CD14-positive monocyte (primary cell): ENCODE measurements at regions not wholly inside any gene's neighbourhood (a gene's known extent, or its start where the extent isn't known, plus 50 kb on each side); places are given as distances from the start of the nearest gene placed in this dataset.

Source experiments
- DNase-seq, 3 donors: peaks; one replicate each; pipeline ENCODE4 v3.0.0-alpha.2; 2011 to 2022
- H2AFZ ChIP-seq: 2 replicates; pipeline ENCODE4 v1.6.0; 2012; ENCODE audit warnings: mild to moderate bottlenecking, low read depth, low read length, inconsistent platforms; ENCODE audit not compliant: insufficient read depth, poor library complexity, severe bottlenecking
- H3K27ac ChIP-seq, 2 donors: 1 replicate in 1 of 2; 2 replicates in 1 of 2; pipeline ENCODE4 v1.5.1; 2012 to 2013; ENCODE audit warnings: low read length in 2 of 2, control low read depth in 1 of 2, inconsistent platforms in 1 of 2, low read depth in 1 of 2, mild to moderate bottlenecking in 1 of 2
- H3K27me3 ChIP-seq, 2 donors: one replicate each; pipeline versions ENCODE4 v1.6.0 to v1.6.1; 2011 to 2013; ENCODE audit warnings: low read length in 2 of 2; ENCODE audit not compliant: control insufficient read depth in 2 of 2, insufficient read depth in 2 of 2
- H3K36me3 ChIP-seq, 2 donors: replicated peaks in 1 of 2; 1 replicate in 1 of 2; 2 replicates in 1 of 2; pipeline versions ENCODE4 v1.5.1 to v1.6.1; 2012 to 2013; ENCODE audit warnings: low read length in 2 of 2, control low read depth in 1 of 2, inconsistent platforms in 1 of 2, mild to moderate bottlenecking in 1 of 2; ENCODE audit not compliant: insufficient read depth in 2 of 2, control insufficient read depth in 1 of 2
- H3K4me1 ChIP-seq, 2 donors: 1 replicate in 1 of 2; 2 replicates in 1 of 2; pipeline versions ENCODE4 v1.5.1 to v1.6.1; 2012 to 2013; ENCODE audit warnings: low read length in 2 of 2, control low read depth in 1 of 2, inconsistent platforms in 1 of 2, mild to moderate bottlenecking in 1 of 2, moderate library complexity in 1 of 2; ENCODE audit not compliant: insufficient read depth in 2 of 2, control insufficient read depth in 1 of 2
- H3K4me2 ChIP-seq: replicated peaks from 2 replicates; pipeline ENCODE3; 2012; ENCODE audit warnings: low read length, moderate library complexity, mild to moderate bottlenecking; ENCODE audit not compliant: poor library complexity, severe bottlenecking; ENCODE audit errors: extremely low read depth
- H3K4me3 ChIP-seq, 3 experiments: fragments of 200-600 bp in 1 of 3; sonication (generic) in 1 of 3; replicated peaks in 1 of 3; 1 replicate in 2 of 3; 2 replicates in 1 of 3; pipeline ENCODE4 v1.5.1; 2011 to 2013; ENCODE audit warnings: low read length in 3 of 3, mild to moderate bottlenecking in 3 of 3, control low read depth in 2 of 3, low read depth in 2 of 3, inconsistent platforms in 1 of 3, moderate library complexity in 1 of 3
- H3K79me2 ChIP-seq: 2 replicates; pipeline ENCODE4 v1.6.0; 2012; ENCODE audit warnings: mild to moderate bottlenecking, control low read depth, inconsistent platforms, low read length, moderate library complexity; ENCODE audit not compliant: insufficient read depth
- H3K9ac ChIP-seq: 2 replicates; pipeline ENCODE4 v1.6.0; 2017; ENCODE audit warnings: low read length, mild to moderate bottlenecking; ENCODE audit not compliant: insufficient read depth, poor library complexity, severe bottlenecking
- H3K9me3 ChIP-seq, 2 donors: replicated peaks in 1 of 2; 1 replicate in 1 of 2; 2 replicates in 1 of 2; pipeline versions ENCODE4 v1.5.1 to v1.6.1; 2012 to 2013; ENCODE audit warnings: low read length in 2 of 2, control low read depth in 1 of 2; ENCODE audit not compliant: control insufficient read depth in 1 of 2, insufficient read depth in 1 of 2
- H4K20me1 ChIP-seq: 2 replicates; pipeline ENCODE4 v1.6.0; 2012; ENCODE audit warnings: mild to moderate bottlenecking, low read length, control low read depth, moderate library complexity; ENCODE audit not compliant: insufficient read depth
- H3K27ac Mint-ChIP-seq, 7 donors: one replicate each; pipeline ENCODE4 v1.8.0; 2020; ENCODE audit warnings: mild to moderate bottlenecking in 7 of 7, mixed read lengths in 7 of 7, moderate library complexity in 6 of 7, inconsistent platforms in 2 of 7
- H3K27me3 Mint-ChIP-seq, 3 donors: one replicate each; pipeline ENCODE4 v1.8.0; 2021 to 2022; ENCODE audit warnings: low read depth in 3 of 3, mild to moderate bottlenecking in 3 of 3, mixed read lengths in 3 of 3, moderate library complexity in 3 of 3, inconsistent platforms in 1 of 3
- H3K36me3 Mint-ChIP-seq, 2 donors: one replicate each; pipeline ENCODE4 v1.8.0; 2020; ENCODE audit warnings: mixed read lengths in 2 of 2, inconsistent platforms in 1 of 2, mild to moderate bottlenecking in 1 of 2
- H3K4me1 Mint-ChIP-seq: one replicate; pipeline ENCODE4 v1.8.0; 2020; ENCODE audit warnings: mild to moderate bottlenecking, mixed read lengths
- H3K4me3 Mint-ChIP-seq, 2 donors: one replicate each; pipeline ENCODE4 v1.8.0; 2020; ENCODE audit warnings: mild to moderate bottlenecking in 2 of 2, mixed read lengths in 2 of 2, moderate library complexity in 1 of 2
- H3K9me3 Mint-ChIP-seq, 7 donors: one replicate each; pipeline ENCODE4 v1.8.0; 2020 to 2022; ENCODE audit warnings: mixed read lengths in 7 of 7, mild to moderate bottlenecking in 6 of 7, moderate library complexity in 6 of 7, inconsistent platforms in 2 of 7
- CTCF ChIP-seq: fragments of 200-600 bp; IDR thresholded peaks from one replicate; pipeline ENCODE4 v1.8.0; 2022; ENCODE audit warnings: antibody characterized with exemption, mild to moderate bottlenecking
- WGBS: methylation state at CpG from one replicate; pipeline ENCODE4 v1.1.5; 2013; ENCODE audit warnings: missing lambda C conversion rate; ENCODE audit not compliant: insufficient coverage; 5-methylcytosine and 5-hydroxymethylcytosine counted together
- intact Hi-C, 2 donors: fragments of 100-400 bp; cut with micrococcal nuclease; formaldehyde crosslinking; loops; one replicate each; pipeline versions ENCODE4 v1.15.0 to v1.15.1; 2023

- H3K4me1 ChIP-seq: peaks cover 4 to 8% of the 10 kb centered on the region in 2 donors
- DNase-seq: no peak
- peaks cover 0 to 4% (median 0%) of the 10 kb centered on the region in 3 donors for H3K27me3 Mint-ChIP-seq
- intact Hi-C loops: no loop called here
- H3K9me3 ChIP-seq: no peaks in the 10 kb centered on the region
- H3K4me2 ChIP-seq: no peak overlapping the region
- no peaks in the 10 kb centered on the region for H3K36me3 ChIP-seq
- no peaks in the 10 kb centered on the region for H4K20me1 ChIP-seq
- no peak for TF ChIP-seq CTCF
- WGBS: 100% methylated on average over 4 of the region's 9 CpGs
- H2AFZ ChIP-seq: no peak overlapping the region
- no peak overlapping the region for H3K9ac ChIP-seq
- no peaks in the 10 kb centered on the region for H3K4me1 Mint-ChIP-seq
- H3K27ac Mint-ChIP-seq: no peak overlapping the region
- peaks cover 0 to 4% (median 0%) of the 10 kb centered on the region in 7 donors for H3K9me3 Mint-ChIP-seq
- H3K27me3 ChIP-seq: no peaks in the 10 kb centered on the region
- H3K79me2 ChIP-seq: no peaks in the 10 kb centered on the region
- no peak overlapping the region for H3K4me3 Mint-ChIP-seq
- H3K36me3 Mint-ChIP-seq: no peaks in the 10 kb centered on the region
- no peak overlapping the region for H3K27ac ChIP-seq
- H3K4me3 ChIP-seq: no peak overlapping the region
These were observed 317.6 kb upstream of the TBL1XR1 start for GRCh38 chr3:177514611-177515499.

- Mint-ChIP-seq H3K9me3 (peaks cover under 1 to 6% (median 4%) of the 10 kb centered on the region in 7 donors), H3K27me3 (peaks cover 0 to 4% (median 2%) of the 10 kb centered on the region in 3 donors), H3K4me3 (no peak overlapping the region), H3K36me3 (no peaks in the 10 kb centered on the region), H3K27ac (no peak overlapping the region), H3K4me1 (no peaks in the 10 kb centered on the region)
- WGBS: 80% methylated on average over 1 of the region's 3 CpGs
- Histone ChIP-seq H3K27ac (no peak overlapping the region), H3K79me2 (no peaks in the 10 kb centered on the region), H3K9ac (no peak overlapping the region), H2AFZ (no peak overlapping the region), H3K36me3 (no peaks in the 10 kb centered on the region), H4K20me1 (no peaks in the 10 kb centered on the region), H3K4me3 (no peak overlapping the region), H3K4me1 (peaks cover 4 to 8% of the 10 kb centered on the region in 2 donors), H3K4me2 (no peak overlapping the region), H3K27me3 (no peaks in the 10 kb centered on the region), H3K9me3 (no peaks in the 10 kb centered on the region)
- TF ChIP-seq CTCF: no peak
- intact Hi-C loops: no loop called here
- peak in 2 of 3 donors; percentile 8 to 15 for DNase-seq
These were observed 318.5 kb upstream of the TBL1XR1 start for GRCh38 chr3:177515786-177516157.
